Midbrain (tissue), 1 donor: ENCODE measurements at regions not wholly inside any gene's neighbourhood (a gene's known extent, or its start where the extent isn't known, plus 50 kb on each side); places are given as distances from the start of the nearest gene placed in this dataset.

ENCODE experiments used
- DNase-seq: peaks from one replicate; lab custom pipeline; 2025; lab: John Stamatoyannopoulos, UW

- no peak for DNase-seq
Observed at GRCh38 chr18:27826101-27826500, 350.8 kb downstream of the CDH2 start.

GRCh38 chr18:27825689-27826088 is 351.2 kb downstream of the CDH2 start:
- DNase-seq, result no peak

- DNase-seq, result no peak
Observed at GRCh38 chr18:27824841-27825681, 351.9 kb downstream of the CDH2 start.

DNA sequence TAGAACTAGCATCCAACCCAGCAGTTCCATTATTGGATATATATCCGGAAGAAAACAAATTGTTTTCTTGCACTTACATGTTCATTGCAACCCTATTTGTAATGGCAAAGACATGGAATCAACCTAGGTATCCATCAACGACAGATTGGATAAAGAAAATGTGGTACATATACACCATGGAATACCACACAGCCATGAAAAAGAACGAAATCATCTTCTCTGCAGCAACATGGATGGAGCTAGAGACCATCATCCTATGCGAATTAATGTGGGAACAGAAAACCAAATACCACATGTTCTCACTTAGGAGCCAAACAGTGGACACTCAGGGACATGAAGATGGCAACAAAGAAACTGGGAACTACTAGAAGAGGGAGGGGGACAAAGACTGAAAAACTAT is 352.7 kb downstream of the CDH2 start:
- DNase-seq, result no peak

DNA sequence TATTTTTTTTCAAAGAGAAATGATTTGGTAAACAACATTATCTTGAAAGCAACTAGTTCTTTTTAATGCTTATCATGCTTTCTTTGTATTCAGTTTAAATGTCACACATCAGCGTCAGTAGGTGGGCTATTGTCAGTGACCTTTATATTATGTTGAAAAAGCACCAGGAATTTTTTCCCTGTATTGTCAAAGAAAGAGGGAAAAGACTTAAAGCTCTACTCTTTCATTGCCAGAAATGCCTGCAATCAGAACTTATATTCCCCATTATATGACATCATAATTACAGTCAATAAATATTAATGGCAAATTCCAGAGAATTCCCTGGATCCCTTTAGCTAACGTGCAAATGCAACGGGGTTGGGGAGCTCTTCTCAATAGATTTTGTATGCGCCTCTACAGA is 353.9 kb downstream of the CDH2 start:
- no peak for DNase-seq

DNA sequence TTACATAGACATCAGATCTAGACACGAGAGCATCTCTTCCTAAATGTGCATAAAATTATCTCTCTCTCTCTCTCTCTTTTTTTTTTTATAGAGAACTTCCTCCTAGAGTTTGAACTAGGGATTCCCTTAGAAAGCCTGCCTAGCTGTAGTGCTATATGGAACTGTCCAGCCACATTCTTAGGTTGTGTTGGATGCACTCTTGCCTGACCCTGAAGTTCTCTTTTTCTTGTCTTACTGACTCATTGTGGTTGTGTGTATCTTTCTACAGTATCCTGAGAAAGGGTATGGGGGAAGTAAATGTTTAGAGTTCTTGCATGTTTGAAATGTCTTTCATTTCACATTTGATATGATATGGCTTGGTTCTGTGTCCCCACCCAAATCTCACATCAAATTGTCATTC is 368.2 kb downstream of the CDH2 start:
- DNase-seq, result no peak

DNA sequence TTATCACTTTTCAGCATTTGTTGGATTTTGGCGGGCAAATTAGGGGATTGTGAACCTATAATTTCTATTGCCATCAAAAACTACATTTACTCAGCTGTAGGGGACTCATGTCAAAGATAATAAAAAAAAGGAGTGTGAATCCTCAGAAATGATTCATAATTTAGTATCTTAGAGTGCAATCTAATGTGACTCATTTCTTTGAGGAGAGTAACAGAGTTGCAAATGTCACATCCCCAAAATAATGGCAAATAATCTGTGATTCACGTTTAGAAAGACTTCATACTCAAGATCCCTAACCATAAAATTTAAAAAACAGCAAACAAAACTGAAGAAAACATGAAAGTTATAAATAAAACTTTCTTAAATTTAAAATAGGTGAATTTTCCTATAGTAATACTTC is 373.0 kb downstream of the CDH2 start:
- no peak for DNase-seq

GRCh38 chr18:27797484-27797883 is 379.4 kb downstream of the CDH2 start:
- no peak for DNase-seq

DNA sequence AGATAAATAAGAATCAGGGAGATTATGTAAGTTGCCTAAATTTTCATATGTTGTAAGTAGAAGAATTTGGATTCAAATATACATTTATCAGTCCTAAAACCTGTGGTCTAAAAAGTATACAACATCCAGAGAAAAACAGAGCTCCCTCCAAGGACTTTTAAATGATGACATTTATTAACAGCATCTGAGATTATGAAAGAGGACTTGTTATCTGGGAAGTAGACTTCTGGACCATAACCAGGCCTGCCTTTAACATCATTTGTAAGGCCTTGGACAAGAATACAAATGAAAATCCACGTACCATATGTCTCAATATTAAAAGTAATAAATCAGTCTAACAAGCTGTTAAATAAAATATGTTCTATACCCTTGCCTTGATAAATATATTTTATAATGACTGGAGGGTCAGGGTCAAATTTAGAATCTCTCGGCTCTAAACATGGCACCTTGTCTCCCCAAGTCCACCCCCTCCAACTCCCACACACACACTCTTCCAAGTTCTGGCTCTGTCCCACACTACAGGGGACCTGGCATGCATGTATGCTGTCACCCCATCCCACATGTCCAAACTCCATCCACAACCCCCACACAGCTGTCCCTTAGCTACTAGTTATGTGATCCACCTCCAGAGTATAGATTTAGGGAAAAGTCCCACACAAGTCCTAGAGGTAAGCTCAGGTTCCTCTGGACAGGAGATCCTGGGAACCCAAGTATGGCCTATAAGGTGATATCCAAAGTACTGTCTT is 382.6 kb downstream of the CDH2 start:
- DNase-seq, result no peak

GRCh38 chr18:27793013-27793785 is 383.7 kb downstream of the CDH2 start:
- no peak for DNase-seq

DNA sequence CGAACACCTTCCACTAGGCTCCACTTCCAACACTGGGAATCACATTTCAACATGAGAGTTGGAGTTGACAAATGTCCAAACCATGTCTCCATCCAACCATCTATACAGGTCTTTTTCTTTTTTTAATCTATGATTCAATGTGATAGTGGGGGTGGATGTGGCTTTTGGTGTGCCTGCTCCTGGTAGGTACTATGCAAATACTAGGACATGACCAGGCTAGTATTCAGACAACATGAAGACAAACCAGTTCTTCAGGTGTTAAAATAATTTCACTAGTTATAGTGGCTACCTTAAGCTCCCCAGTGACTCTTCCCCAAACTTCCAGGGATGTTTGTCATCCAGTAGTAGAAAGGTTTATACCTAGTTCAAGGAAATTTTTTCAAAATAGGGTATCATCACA is 387.5 kb downstream of the CDH2 start:
- no peak for DNase-seq

DNA sequence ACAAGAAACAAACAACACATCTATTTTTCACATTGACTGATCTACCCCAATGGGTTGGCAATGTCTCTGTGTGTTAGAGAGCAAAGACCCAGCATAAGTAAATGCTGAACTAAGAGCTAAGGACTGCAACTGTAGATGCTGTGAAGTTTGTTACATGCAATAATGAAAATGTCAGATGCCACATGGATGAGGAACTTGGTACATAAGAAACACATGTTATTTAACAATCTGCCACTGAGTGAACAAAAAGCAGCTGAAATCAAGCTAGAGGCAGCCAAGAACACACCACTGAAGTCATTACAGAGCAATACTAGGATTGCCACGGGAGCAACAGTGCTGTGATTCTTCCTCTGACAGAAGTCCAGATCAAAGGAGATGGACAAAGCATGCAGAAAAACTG is 389.4 kb downstream of the CDH2 start:
- DNase-seq, result no peak

GRCh38 chr18:27785815-27786471 is 391.0 kb downstream of the CDH2 start:
- DNase-seq, result no peak

GRCh38 chr18:27780061-27780745 is 396.7 kb downstream of the CDH2 start:
- DNase-seq, result no peak

DNA sequence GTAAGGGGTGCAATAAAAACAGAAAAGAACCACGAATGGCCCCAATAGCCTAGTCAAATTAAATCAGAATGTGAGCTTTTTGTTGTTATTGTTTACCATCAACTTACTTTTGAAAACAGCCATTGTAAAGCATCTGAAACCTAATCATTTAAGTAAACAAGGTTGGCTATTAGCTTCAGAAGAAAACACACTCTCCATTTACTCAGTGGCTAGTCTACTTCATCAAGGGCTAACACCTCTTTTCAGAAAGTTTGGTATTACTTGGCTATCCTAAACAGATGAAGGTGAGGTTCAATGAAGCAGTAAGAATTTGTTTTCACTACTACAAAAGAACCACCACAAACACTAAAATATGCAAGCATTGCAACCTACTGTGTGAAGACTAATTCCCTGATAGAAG is 398.0 kb downstream of the CDH2 start:
- DNase-seq, result no peak

DNA sequence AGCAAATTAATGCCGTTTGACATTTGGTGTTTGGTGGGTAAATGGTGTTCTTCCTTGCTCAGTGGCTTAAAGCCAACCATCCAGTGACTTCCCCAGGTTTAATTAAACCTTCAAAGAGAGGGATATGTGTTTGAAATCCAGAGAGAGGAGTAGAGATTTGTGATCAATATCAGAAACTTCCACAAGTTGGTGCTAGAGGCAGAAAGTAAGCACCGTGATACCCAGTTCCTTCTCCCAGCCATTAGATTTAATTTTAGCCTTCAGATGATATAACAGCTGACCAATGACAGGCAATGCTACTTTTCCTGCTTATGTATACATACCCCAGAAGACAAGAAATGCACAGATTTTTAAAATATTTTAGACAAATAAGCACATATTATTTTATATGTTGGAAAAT is 398.5 kb downstream of the CDH2 start:
- DNase-seq, result no peak

GRCh38 chr18:27772081-27772480 is 404.8 kb downstream of the CDH2 start:
- no peak for DNase-seq

DNA sequence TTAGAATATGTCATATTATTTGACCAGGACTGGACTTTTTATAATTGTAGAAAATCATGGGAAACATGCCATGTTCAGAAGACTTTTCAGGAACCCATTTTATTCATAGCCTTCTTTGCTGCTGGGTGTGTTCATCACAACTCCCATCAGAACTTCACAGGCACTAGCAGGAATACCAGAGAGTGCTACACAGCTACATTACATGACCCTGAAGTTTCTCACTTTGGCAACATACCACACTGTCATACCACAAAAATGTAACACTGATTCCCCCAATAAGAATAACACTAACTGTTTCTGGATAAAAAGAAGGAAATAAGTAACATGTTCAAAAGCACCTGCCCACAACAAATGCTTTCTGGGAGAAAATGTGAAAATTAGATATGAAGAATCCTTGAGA is 405.4 kb downstream of the CDH2 start:
- DNase-seq, result no peak

DNA sequence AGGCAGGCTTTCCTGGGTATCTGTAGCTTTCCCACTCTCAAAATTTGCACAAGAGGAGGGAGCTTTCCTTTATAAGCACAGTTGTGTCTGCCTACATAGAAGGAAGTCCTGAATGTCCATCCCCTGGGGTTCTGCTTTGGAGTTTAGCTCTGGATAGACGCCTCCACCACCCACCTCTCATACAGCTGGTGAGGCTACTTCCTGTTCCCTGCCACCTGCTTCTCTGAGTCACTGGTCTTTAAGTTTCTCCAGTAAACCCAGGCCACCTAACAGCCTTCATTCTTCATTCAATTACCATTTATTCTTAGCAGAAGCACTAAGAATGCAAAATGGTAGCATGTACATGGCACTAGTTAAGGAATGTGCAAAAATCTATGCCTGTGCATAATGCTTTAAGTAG is 407.8 kb downstream of the CDH2 start:
- DNase-seq, result no peak

DNA sequence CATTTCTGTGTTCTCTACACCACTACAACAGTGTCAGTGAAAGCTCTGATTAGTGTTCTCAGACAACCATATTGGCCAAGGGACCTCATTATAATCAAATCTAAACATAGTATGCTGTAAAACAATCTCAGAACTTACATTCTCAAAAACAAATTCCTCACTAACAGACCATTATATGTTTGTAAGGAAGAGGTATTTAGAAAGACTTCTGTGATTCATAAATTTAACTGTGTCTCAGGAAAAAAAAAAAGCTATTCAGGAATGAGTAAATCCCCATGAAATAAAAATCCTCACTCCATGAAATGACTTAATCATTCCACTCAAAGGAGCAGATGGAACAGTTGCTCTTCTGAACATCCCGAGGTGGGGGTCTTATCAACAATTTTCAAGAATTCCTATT is 413.0 kb downstream of the CDH2 start:
- DNase-seq, result no peak

DNA sequence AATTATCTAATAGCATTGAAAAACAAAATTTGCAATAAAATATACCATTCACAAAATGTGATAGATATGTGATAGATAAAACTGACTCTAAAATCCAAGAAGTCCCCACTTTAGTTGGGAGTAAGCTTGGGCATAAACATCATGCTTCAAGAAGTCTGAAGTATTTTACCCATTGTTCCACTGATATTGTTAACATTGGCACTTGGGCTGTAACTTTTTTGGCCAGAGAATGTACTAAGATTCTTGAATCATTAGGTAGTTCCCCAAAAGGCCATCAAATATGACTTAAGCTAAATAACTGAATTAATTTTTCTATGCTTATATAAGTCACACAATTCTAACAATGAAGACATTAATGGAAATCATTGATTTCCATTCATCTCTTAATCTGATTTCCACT is 413.6 kb downstream of the CDH2 start:
- DNase-seq, result no peak

- no peak for DNase-seq
Observed at GRCh38 chr18:27762054-27762453, 414.9 kb downstream of the CDH2 start.
